CD14-positive monocyte (primary cell): ENCODE measurements at regions not wholly inside any gene's neighbourhood (a gene's known extent, or its start where the extent isn't known, plus 50 kb on each side); places are given as distances from the start of the nearest gene placed in this dataset.

Source experiments
- DNase-seq, 3 donors: peaks; one replicate each; pipeline ENCODE4 v3.0.0-alpha.2; 2011 to 2022
- H2AFZ ChIP-seq: 2 replicates; pipeline ENCODE4 v1.6.0; 2012; ENCODE audit warnings: mild to moderate bottlenecking, low read depth, low read length, inconsistent platforms; ENCODE audit not compliant: insufficient read depth, poor library complexity, severe bottlenecking
- H3K27ac ChIP-seq, 2 donors: 1 replicate in 1 of 2; 2 replicates in 1 of 2; pipeline ENCODE4 v1.5.1; 2012 to 2013; ENCODE audit warnings: low read length in 2 of 2, control low read depth in 1 of 2, inconsistent platforms in 1 of 2, low read depth in 1 of 2, mild to moderate bottlenecking in 1 of 2
- H3K27me3 ChIP-seq, 2 donors: one replicate each; pipeline versions ENCODE4 v1.6.0 to v1.6.1; 2011 to 2013; ENCODE audit warnings: low read length in 2 of 2; ENCODE audit not compliant: control insufficient read depth in 2 of 2, insufficient read depth in 2 of 2
- H3K36me3 ChIP-seq, 2 donors: replicated peaks in 1 of 2; 1 replicate in 1 of 2; 2 replicates in 1 of 2; pipeline versions ENCODE4 v1.5.1 to v1.6.1; 2012 to 2013; ENCODE audit warnings: low read length in 2 of 2, control low read depth in 1 of 2, inconsistent platforms in 1 of 2, mild to moderate bottlenecking in 1 of 2; ENCODE audit not compliant: insufficient read depth in 2 of 2, control insufficient read depth in 1 of 2
- H3K4me1 ChIP-seq, 2 donors: 1 replicate in 1 of 2; 2 replicates in 1 of 2; pipeline versions ENCODE4 v1.5.1 to v1.6.1; 2012 to 2013; ENCODE audit warnings: low read length in 2 of 2, control low read depth in 1 of 2, inconsistent platforms in 1 of 2, mild to moderate bottlenecking in 1 of 2, moderate library complexity in 1 of 2; ENCODE audit not compliant: insufficient read depth in 2 of 2, control insufficient read depth in 1 of 2
- H3K4me2 ChIP-seq: replicated peaks from 2 replicates; pipeline ENCODE3; 2012; ENCODE audit warnings: low read length, moderate library complexity, mild to moderate bottlenecking; ENCODE audit not compliant: poor library complexity, severe bottlenecking; ENCODE audit errors: extremely low read depth
- H3K4me3 ChIP-seq, 3 experiments: fragments of 200-600 bp in 1 of 3; sonication (generic) in 1 of 3; replicated peaks in 1 of 3; 1 replicate in 2 of 3; 2 replicates in 1 of 3; pipeline ENCODE4 v1.5.1; 2011 to 2013; ENCODE audit warnings: low read length in 3 of 3, mild to moderate bottlenecking in 3 of 3, control low read depth in 2 of 3, low read depth in 2 of 3, inconsistent platforms in 1 of 3, moderate library complexity in 1 of 3
- H3K79me2 ChIP-seq: 2 replicates; pipeline ENCODE4 v1.6.0; 2012; ENCODE audit warnings: mild to moderate bottlenecking, control low read depth, inconsistent platforms, low read length, moderate library complexity; ENCODE audit not compliant: insufficient read depth
- H3K9ac ChIP-seq: 2 replicates; pipeline ENCODE4 v1.6.0; 2017; ENCODE audit warnings: low read length, mild to moderate bottlenecking; ENCODE audit not compliant: insufficient read depth, poor library complexity, severe bottlenecking
- H3K9me3 ChIP-seq, 2 donors: replicated peaks in 1 of 2; 1 replicate in 1 of 2; 2 replicates in 1 of 2; pipeline versions ENCODE4 v1.5.1 to v1.6.1; 2012 to 2013; ENCODE audit warnings: low read length in 2 of 2, control low read depth in 1 of 2; ENCODE audit not compliant: control insufficient read depth in 1 of 2, insufficient read depth in 1 of 2
- H4K20me1 ChIP-seq: 2 replicates; pipeline ENCODE4 v1.6.0; 2012; ENCODE audit warnings: mild to moderate bottlenecking, low read length, control low read depth, moderate library complexity; ENCODE audit not compliant: insufficient read depth
- H3K27ac Mint-ChIP-seq, 7 donors: one replicate each; pipeline ENCODE4 v1.8.0; 2020; ENCODE audit warnings: mild to moderate bottlenecking in 7 of 7, mixed read lengths in 7 of 7, moderate library complexity in 6 of 7, inconsistent platforms in 2 of 7
- H3K27me3 Mint-ChIP-seq, 3 donors: one replicate each; pipeline ENCODE4 v1.8.0; 2021 to 2022; ENCODE audit warnings: low read depth in 3 of 3, mild to moderate bottlenecking in 3 of 3, mixed read lengths in 3 of 3, moderate library complexity in 3 of 3, inconsistent platforms in 1 of 3
- H3K36me3 Mint-ChIP-seq, 2 donors: one replicate each; pipeline ENCODE4 v1.8.0; 2020; ENCODE audit warnings: mixed read lengths in 2 of 2, inconsistent platforms in 1 of 2, mild to moderate bottlenecking in 1 of 2
- H3K4me1 Mint-ChIP-seq: one replicate; pipeline ENCODE4 v1.8.0; 2020; ENCODE audit warnings: mild to moderate bottlenecking, mixed read lengths
- H3K4me3 Mint-ChIP-seq, 2 donors: one replicate each; pipeline ENCODE4 v1.8.0; 2020; ENCODE audit warnings: mild to moderate bottlenecking in 2 of 2, mixed read lengths in 2 of 2, moderate library complexity in 1 of 2
- H3K9me3 Mint-ChIP-seq, 7 donors: one replicate each; pipeline ENCODE4 v1.8.0; 2020 to 2022; ENCODE audit warnings: mixed read lengths in 7 of 7, mild to moderate bottlenecking in 6 of 7, moderate library complexity in 6 of 7, inconsistent platforms in 2 of 7
- CTCF ChIP-seq: fragments of 200-600 bp; IDR thresholded peaks from one replicate; pipeline ENCODE4 v1.8.0; 2022; ENCODE audit warnings: antibody characterized with exemption, mild to moderate bottlenecking
- WGBS: methylation state at CpG from one replicate; pipeline ENCODE4 v1.1.5; 2013; ENCODE audit warnings: missing lambda C conversion rate; ENCODE audit not compliant: insufficient coverage; 5-methylcytosine and 5-hydroxymethylcytosine counted together
- intact Hi-C, 2 donors: fragments of 100-400 bp; cut with micrococcal nuclease; formaldehyde crosslinking; loops; one replicate each; pipeline versions ENCODE4 v1.15.0 to v1.15.1; 2023

DNA sequence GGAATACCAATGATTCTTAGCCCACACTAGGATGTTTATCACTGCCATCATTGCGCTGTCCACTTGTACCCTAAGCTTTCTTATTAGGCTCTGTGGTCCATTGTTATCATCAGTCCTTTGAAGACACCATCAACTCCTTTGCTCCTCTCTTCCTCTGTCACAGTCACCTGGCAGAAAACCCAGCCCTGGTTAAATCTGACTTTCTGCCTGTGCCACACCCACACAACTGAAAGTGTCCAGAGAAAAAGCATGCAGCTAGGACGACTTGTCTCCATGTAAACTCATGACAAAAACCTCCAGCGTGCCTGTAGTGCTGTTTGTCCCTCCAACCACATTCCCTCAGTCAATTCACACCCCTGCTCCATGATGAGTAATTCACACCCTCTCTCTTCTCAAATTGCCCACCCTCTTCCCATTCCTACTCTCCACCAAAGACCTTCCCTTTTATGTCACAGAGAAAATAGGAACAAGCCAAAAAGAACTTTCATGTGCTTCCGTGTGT lies 297.4 kb upstream of the MGAT5 start:
- H2AFZ ChIP-seq = no peak overlapping the region
- Mint-ChIP-seq H3K4me1 (no peaks in the 10 kb centered on the region), H3K27me3 (peaks cover 6 to 12% (median 7%) of the 10 kb centered on the region in 3 donors), H3K36me3 (no peaks in the 10 kb centered on the region), H3K9me3 (peaks cover 0 to 6% (median 1%) of the 10 kb centered on the region in 7 donors), H3K27ac (no peak overlapping the region), H3K4me3 (no peak overlapping the region)
- H3K9ac ChIP-seq = no peak overlapping the region
- H3K36me3 ChIP-seq = no peaks in the 10 kb centered on the region
- H3K79me2 ChIP-seq = no peaks in the 10 kb centered on the region
- intact Hi-C loops = no loop called here
- H3K4me3 ChIP-seq = no peak overlapping the region
- H3K27ac ChIP-seq = no peak overlapping the region
- H3K4me1 ChIP-seq = no peaks in the 10 kb centered on the region
- H3K27me3 ChIP-seq = no peaks in the 10 kb centered on the region
- H3K4me2 ChIP-seq = no peak overlapping the region
- no peak for DNase-seq
- TF ChIP-seq CTCF = no peak
- no peaks in the 10 kb centered on the region for H4K20me1 ChIP-seq
- 46% methylated on average over 4 of the region's 4 CpGs for WGBS
- no peaks in the 10 kb centered on the region for H3K9me3 ChIP-seq

GRCh38 chr2:133957724-133958480 lies 296.0 kb upstream of the MGAT5 start:
- Histone ChIP-seq H3K79me2 (no peaks in the 10 kb centered on the region), H3K4me2 (no peak overlapping the region), H2AFZ (no peak overlapping the region), H3K27ac (no peak overlapping the region), H3K36me3 (no peaks in the 10 kb centered on the region), H4K20me1 (no peaks in the 10 kb centered on the region), H3K9ac (no peak overlapping the region), H3K4me3 (no peak overlapping the region), H3K4me1 (no peaks in the 10 kb centered on the region), H3K27me3 (no peaks in the 10 kb centered on the region), H3K9me3 (no peaks in the 10 kb centered on the region)
- no peaks in the 10 kb centered on the region for H3K4me1 Mint-ChIP-seq
- WGBS = 92% methylated on average over 1 of the region's 6 CpGs
- peaks cover 0 to 6% (median 1%) of the 10 kb centered on the region in 7 donors for H3K9me3 Mint-ChIP-seq
- H3K27ac Mint-ChIP-seq = no peak overlapping the region
- DNase-seq = no peak
- peaks cover 6 to 12% (median 9%) of the 10 kb centered on the region in 3 donors for H3K27me3 Mint-ChIP-seq
- intact Hi-C loops = no loop called here
- H3K36me3 Mint-ChIP-seq = no peaks in the 10 kb centered on the region
- no peak for TF ChIP-seq CTCF
- no peak overlapping the region for H3K4me3 Mint-ChIP-seq
